IPS-18c (cell line): ENCODE measurements at regions not wholly inside any gene's neighbourhood (a gene's known extent, or its start where the extent isn't known, plus 50 kb on each side); places are given as distances from the start of the nearest gene placed in this dataset.

Experiments
- H3K4me3 ChIP-seq: 2 replicates; pipeline ENCODE4 v1.7.0; 2013; ENCODE audit warnings: low read depth, mild to moderate bottlenecking, low read length, moderate library complexity; ENCODE audit not compliant: insufficient read depth
- H3K9me3 ChIP-seq: one replicate; pipeline ENCODE4 v1.6.1; 2013; ENCODE audit warnings: mild to moderate bottlenecking, low read length, moderate library complexity; ENCODE audit not compliant: control insufficient read depth, insufficient read depth

DNA sequence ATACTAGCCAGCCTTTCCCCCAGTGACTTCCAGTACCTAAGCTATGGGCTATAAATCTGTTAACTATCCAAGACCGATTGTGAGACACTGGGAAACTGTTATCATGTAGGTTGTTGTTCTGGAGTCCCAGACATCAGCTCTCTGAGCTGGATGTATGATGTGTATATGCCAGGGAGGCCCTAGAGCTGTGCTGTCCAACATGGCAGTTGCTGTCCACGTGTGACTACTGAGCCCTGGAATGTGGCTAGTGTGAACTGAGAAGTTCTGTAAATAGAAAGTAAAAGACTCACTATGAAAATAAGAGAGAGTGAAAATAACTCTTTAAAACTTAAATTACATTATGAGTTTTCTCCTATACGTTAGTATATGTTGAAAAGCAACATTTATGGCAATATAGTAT lies 755.8 kb upstream of the FBXO33 start:
- H3K9me3 ChIP-seq, result no peaks in the 10 kb centered on the region

GRCh38 chr14:40164083-40164482 lies 731.9 kb upstream of the FBXO33 start:
- Histone ChIP-seq H3K9me3 (peaks cover 12% of the 10 kb centered on the region), H3K4me3 (no peak overlapping the region)

More for the DNA sequence above, 755.8 kb upstream of the FBXO33 start:
- H3K4me3 ChIP-seq, result no peak overlapping the region

GRCh38 chr14:40139657-40140056 lies 707.4 kb upstream of the FBXO33 start:
- H3K4me3 ChIP-seq, result no peak overlapping the region
- H3K9me3 ChIP-seq, result no peaks in the 10 kb centered on the region

DNA sequence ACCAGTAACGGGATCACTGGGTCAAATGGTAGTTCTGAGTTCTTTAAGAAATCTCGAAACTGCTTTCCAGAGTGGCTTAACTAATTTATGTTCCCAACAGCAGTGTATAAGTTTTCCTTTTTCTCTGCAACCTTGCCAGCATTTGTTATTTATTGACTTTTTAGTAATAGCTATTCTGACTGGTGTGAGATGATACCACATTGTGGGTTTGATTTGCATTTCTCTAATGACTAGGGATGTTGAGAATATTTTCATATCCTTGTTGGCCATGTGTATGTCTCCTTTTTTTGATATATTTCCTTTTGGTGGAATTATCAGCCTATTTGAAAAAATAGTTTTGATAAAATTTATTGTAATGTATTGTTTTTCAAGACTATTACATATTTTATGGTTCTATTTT lies 701.2 kb upstream of the FBXO33 start:
- Histone ChIP-seq H3K9me3 (no peaks in the 10 kb centered on the region), H3K4me3 (no peak overlapping the region)

- H3K9me3 ChIP-seq, result no peaks in the 10 kb centered on the region
- no peak overlapping the region for H3K4me3 ChIP-seq
Observed at GRCh38 chr14:40129159-40129558, 696.9 kb upstream of the FBXO33 start.

- Histone ChIP-seq H3K4me3 (no peak overlapping the region), H3K9me3 (no peaks in the 10 kb centered on the region)
Observed at GRCh38 chr14:40123816-40124215, 691.6 kb upstream of the FBXO33 start.

- no peak overlapping the region for H3K4me3 ChIP-seq
Observed at GRCh38 chr14:40122968-40123648, 690.9 kb upstream of the FBXO33 start.

DNA sequence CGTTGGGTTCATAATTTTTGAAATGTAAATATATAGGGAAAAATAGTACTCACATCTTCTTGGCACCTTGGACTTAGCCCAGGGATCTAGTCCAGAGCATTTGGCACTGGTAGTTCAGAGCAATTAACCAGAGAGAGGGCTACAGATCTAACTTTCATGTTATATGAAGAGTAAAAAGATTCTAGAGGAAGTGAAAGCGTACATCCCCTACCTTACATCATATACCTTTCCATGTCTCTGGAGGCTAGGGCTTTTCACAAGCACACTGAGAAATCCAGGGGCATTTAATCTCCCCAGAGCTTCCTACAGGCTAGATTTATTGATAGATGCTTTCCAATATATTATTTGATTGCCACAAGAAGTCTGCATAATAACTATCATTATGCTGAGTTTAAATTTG lies 687.5 kb upstream of the FBXO33 start:
- H3K4me3 ChIP-seq, result no peak overlapping the region

More at GRCh38 chr14:40122968-40123648, 690.9 kb upstream of the FBXO33 start:
- H3K9me3 ChIP-seq, result no peaks in the 10 kb centered on the region

GRCh38 chr14:40119321-40119720 lies 687.1 kb upstream of the FBXO33 start:
- no peak overlapping the region for H3K4me3 ChIP-seq
- H3K9me3 ChIP-seq, result no peaks in the 10 kb centered on the region

More for the DNA sequence above, 687.5 kb upstream of the FBXO33 start:
- no peaks in the 10 kb centered on the region for H3K9me3 ChIP-seq

DNA sequence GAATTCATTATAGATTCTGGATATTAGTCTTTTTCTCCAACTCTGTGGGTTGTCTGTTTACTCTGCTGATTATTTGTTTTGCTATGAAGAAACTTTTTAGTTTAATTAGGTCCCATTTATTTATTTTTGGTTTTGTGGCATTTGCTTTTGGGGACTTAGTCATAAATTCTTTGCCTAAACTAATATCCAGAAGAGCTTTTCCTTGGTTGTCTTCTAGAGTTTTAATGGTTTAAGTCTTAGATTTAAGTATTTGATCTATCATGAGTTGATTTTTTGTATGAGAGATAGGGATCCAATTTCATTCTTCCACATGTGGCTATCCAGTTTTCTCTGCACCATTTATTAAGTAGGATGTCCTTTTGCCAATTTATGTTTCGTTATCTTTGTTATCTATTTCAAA lies 683.4 kb upstream of the FBXO33 start:
- no peak overlapping the region for H3K4me3 ChIP-seq

DNA sequence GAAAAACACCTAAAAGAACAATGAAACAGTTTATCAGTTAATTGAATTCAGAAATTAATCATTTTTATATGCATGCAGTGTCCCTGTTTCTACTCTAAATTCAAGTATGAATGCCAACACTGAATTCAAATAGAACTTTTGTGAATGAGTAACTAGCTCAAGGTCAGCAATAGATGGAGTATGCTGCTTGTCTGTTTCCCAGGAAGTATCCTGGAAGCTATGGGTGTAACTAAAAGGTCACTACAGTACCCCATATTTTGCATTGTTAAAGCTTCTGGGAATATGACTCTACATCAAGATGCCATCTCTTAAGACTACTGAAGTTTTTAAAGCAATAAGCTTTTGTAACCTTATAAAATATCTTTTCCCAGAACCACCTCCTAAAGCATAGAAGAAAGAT lies 681.4 kb upstream of the FBXO33 start:
- H3K4me3 ChIP-seq, result no peak overlapping the region
- no peaks in the 10 kb centered on the region for H3K9me3 ChIP-seq

More for the DNA sequence above, 683.4 kb upstream of the FBXO33 start:
- H3K9me3 ChIP-seq, result no peaks in the 10 kb centered on the region

- no peak overlapping the region for H3K4me3 ChIP-seq
- no peaks in the 10 kb centered on the region for H3K9me3 ChIP-seq
Observed at GRCh38 chr14:40100544-40101196, 668.4 kb upstream of the FBXO33 start.

- H3K4me3 ChIP-seq, result no peak overlapping the region
Observed at GRCh38 chr14:40099316-40099715, 667.1 kb upstream of the FBXO33 start.

GRCh38 chr14:40098468-40098867 lies 666.2 kb upstream of the FBXO33 start:
- Histone ChIP-seq H3K9me3 (no peaks in the 10 kb centered on the region), H3K4me3 (no peak overlapping the region)

More at GRCh38 chr14:40099316-40099715, 667.1 kb upstream of the FBXO33 start:
- H3K9me3 ChIP-seq, result no peaks in the 10 kb centered on the region

DNA sequence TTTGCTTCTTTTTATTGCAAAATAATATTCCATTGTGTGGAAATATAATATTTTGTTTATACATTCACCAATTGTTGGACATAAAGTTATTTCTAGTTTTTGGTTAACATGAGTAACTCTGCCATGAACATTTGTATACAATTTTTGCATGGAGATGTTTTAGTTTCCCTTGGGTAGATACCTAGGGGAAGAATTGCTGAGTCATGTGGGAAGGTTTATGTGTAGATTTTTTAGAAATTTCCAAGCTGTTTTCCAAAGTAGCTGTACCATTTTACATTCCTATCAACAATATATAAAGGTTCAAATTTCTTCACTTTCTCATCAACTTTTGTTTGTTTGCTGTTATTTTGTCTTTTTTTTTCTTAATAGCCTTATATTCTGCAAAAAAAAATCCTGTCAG lies 664.7 kb upstream of the FBXO33 start:
- H3K4me3 ChIP-seq, result no peak overlapping the region
- H3K9me3 ChIP-seq, result no peaks in the 10 kb centered on the region

DNA sequence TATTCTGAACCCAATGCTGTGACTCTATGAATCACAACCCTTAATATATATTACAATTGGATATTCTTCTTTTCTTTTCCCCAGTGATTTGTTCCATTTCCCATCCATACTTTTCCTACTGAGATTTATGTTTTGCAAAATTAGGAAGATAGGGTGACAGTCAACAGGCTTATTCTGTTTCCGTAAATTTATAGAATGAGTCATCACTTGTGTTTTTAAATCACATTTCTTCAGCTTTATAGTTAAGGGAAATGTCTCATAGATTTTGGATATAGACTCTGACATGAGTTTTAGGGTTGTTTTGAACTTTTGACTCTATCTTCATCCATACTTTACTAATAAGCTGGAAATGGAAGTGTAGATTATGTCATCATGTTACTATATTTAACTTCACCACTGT lies 661.6 kb upstream of the FBXO33 start:
- H3K9me3 ChIP-seq, result no peaks in the 10 kb centered on the region
- no peak overlapping the region for H3K4me3 ChIP-seq

- no peak overlapping the region for H3K4me3 ChIP-seq
- no peaks in the 10 kb centered on the region for H3K9me3 ChIP-seq
Observed at GRCh38 chr14:40074169-40074568, 641.9 kb upstream of the FBXO33 start.

- no peaks in the 10 kb centered on the region for H3K9me3 ChIP-seq
- H3K4me3 ChIP-seq, result no peak overlapping the region
Observed at GRCh38 chr14:40072175-40072574, 639.9 kb upstream of the FBXO33 start.
